K562 (cell line): ENCODE measurements at regions not wholly inside any gene's neighbourhood (a gene's known extent, or its start where the extent isn't known, plus 50 kb on each side); places are given as distances from the start of the nearest gene placed in this dataset.

ENCODE experiments used
- ATAC-seq: fragments of 200-7000 bp; cut with Tn5 transposase; 3 replicates; pipeline ENCODE4 v1.9.1; 2020; ENCODE audit warnings: moderate library complexity
- BruUV-seq: library from RNA; stranded (reverse); fragments of 400-500 nt; replicated peaks from 2 replicates; lab custom pipeline; 2021; lab: Mats Ljungman, UMichigan
- CTCF ChIA-PET: fragments of 300-600 bp; formaldehyde crosslinking; extraction: SDS; loops from one replicate; lab custom pipeline; 2021; ENCODE audit warnings: low intra/inter-chr PET ratio; lab: Yijun Ruan, JAX
- POLR2A ChIA-PET: fragments of 300-600, 350-650 bp; sonication (Branson Sonifier 250); formaldehyde crosslinking; extraction: SDS; loops from one replicate; lab custom pipeline; 2021; ENCODE audit warnings: antibody characterized with exemption, inconsistent platforms; lab: Yijun Ruan, JAX
- DNase-seq, 4 experiments: peaks; one replicate each; pipeline versions ENCODE4 v3.0.0 to v3.0.0-alpha.2; 2011 to 2018; ENCODE audit warnings: low spot score in 3 of 4, mixed read lengths in 3 of 4; ENCODE audit errors: extremely low read depth in 1 of 4
- FAIRE-seq: peaks from 2 replicates; lab custom pipeline; 2011; peaks lifted over from hg19 to GRCh38; lab: Jason Lieb, UNC
- H2AFZ ChIP-seq: 2 replicates; pipeline ENCODE4 v1.6.0; 2011; ENCODE audit warnings: low read depth, low read length, control low read depth, inconsistent platforms
- H3K27ac ChIP-seq: fragments of 200-600 bp; 3 replicates; pipeline ENCODE4 v1.8.0; 2011; ENCODE audit warnings: low read depth, mild to moderate bottlenecking, control low read depth, inconsistent platforms, low read length, moderate library complexity, mixed read lengths; ENCODE audit errors: extremely low read depth
- H3K27me3 ChIP-seq, 2 experiments: fragments of 300-600 bp in 1 of 2; 2 replicates in 1 of 2; 3 replicates in 1 of 2; pipeline versions ENCODE4 v1.6.0 to v1.8.0; 2011; ENCODE audit warnings: inconsistent platforms in 2 of 2, low read length in 2 of 2, mild to moderate bottlenecking in 1 of 2, mixed read lengths in 1 of 2, moderate library complexity in 1 of 2; ENCODE audit not compliant: control insufficient read depth in 2 of 2, insufficient read depth in 2 of 2
- H3K36me3 ChIP-seq: fragments of 300-600 bp; 3 replicates; pipeline ENCODE4 v1.8.0; 2011; ENCODE audit warnings: mild to moderate bottlenecking, low read length, inconsistent platforms; ENCODE audit not compliant: control insufficient read depth, insufficient read depth
- H3K4me1 ChIP-seq, 2 experiments: fragments of 200-600 bp in 1 of 2; replicated peaks in 1 of 2; 2 replicates in 1 of 2; 3 replicates in 1 of 2; pipeline versions ENCODE4 v1.5.1 to v1.8.0; 2011; ENCODE audit warnings: inconsistent platforms in 2 of 2, low read length in 2 of 2, mild to moderate bottlenecking in 1 of 2, mixed read lengths in 1 of 2, moderate library complexity in 1 of 2; ENCODE audit not compliant: control insufficient read depth in 2 of 2, insufficient read depth in 2 of 2
- H3K4me2 ChIP-seq: 2 replicates; pipeline ENCODE4 v1.6.1; 2011; ENCODE audit warnings: low read length, control low read depth, inconsistent platforms, mixed read lengths; ENCODE audit not compliant: insufficient read depth
- H3K4me3 ChIP-seq: fragments of 200-600 bp; sonication (generic), shearing (Covaris generic); 2 replicates; pipeline ENCODE4 v1.5.1; 2016; ENCODE audit warnings: control low read depth, inconsistent platforms
- H3K79me2 ChIP-seq: fragments of 200-600 bp; 3 replicates; pipeline ENCODE4 v1.8.0; 2011; ENCODE audit warnings: low read length, inconsistent platforms; ENCODE audit not compliant: control insufficient read depth, insufficient read depth
- H3K9ac ChIP-seq, 2 experiments: 2 replicates each; pipeline versions ENCODE4 v1.6.0 to v1.6.1; 2011; ENCODE audit warnings: low read depth in 2 of 2, low read length in 2 of 2, control low read depth in 1 of 2, inconsistent platforms in 1 of 2, mild to moderate bottlenecking in 1 of 2, mixed read lengths in 1 of 2; ENCODE audit not compliant: insufficient read depth in 1 of 2
- H3K9me1 ChIP-seq: one replicate; pipeline ENCODE4 v1.6.0; 2011; ENCODE audit warnings: inconsistent platforms, mild to moderate bottlenecking, low read length, moderate library complexity; ENCODE audit not compliant: control insufficient read depth, insufficient read depth
- H3K9me3 ChIP-seq: replicated peaks from 2 replicates; pipeline ENCODE4 v1.5.1; 2011; ENCODE audit warnings: low read depth, low read length, inconsistent platforms; ENCODE audit not compliant: control insufficient read depth, insufficient read depth
- H4K20me1 ChIP-seq: replicated peaks from 2 replicates; pipeline ENCODE4 v1.6.1; 2011; ENCODE audit warnings: low read length, inconsistent platforms, mixed read lengths; ENCODE audit not compliant: control insufficient read depth, insufficient read depth
- BRF1 ChIP-seq: IDR thresholded peaks from 3 replicates; pipeline ENCODE4 v1.6.1; 2011; ENCODE audit warnings: borderline replicate concordance, mild to moderate bottlenecking; ENCODE audit not compliant: insufficient read length; ENCODE audit errors: extremely low read depth
- CC2D1A ChIP-seq: fragments of 450-650 bp; IDR thresholded peaks from 2 replicates; pipeline ENCODE4 v1.6.1; 2017; ENCODE audit warnings: mild to moderate bottlenecking
- CCNT2 ChIP-seq: IDR thresholded peaks from 2 replicates; pipeline ENCODE4 v1.6.1; 2011; ENCODE audit warnings: borderline replicate concordance, low read depth, mild to moderate bottlenecking, moderate library complexity, mixed read lengths, low read length; ENCODE audit not compliant: insufficient read length; ENCODE audit errors: extremely low read depth
- CGGBP1 ChIP-seq: fragments of 250-450 bp; sonication (Bioruptor Pico); IDR thresholded peaks from 2 replicates; pipeline ENCODE4 v1.9.0; 2021; ENCODE audit warnings: mild to moderate bottlenecking
- GTF2A2 ChIP-seq: IDR thresholded peaks from 2 replicates; pipeline ENCODE4 v1.6.1; 2016; ENCODE audit warnings: mild to moderate bottlenecking, missing genetic modification characterization, missing compliant biosample characterization
- KLF1 ChIP-seq: fragments of 450-650 bp; IDR thresholded peaks from 2 replicates; pipeline ENCODE4 v1.6.1; 2016; ENCODE audit warnings: missing genetic modification characterization, missing compliant biosample characterization
- LARP7 ChIP-seq: fragments of 450-650 bp; IDR thresholded peaks from 2 replicates; pipeline ENCODE4 v1.6.1; 2016
- MIER1 ChIP-seq: fragments of 450-650 bp; IDR thresholded peaks from 2 replicates; pipeline ENCODE4 v1.6.1; 2016; ENCODE audit warnings: antibody characterized with exemption, mild to moderate bottlenecking, low read depth
- MTF1 ChIP-seq: fragments of 250-450 bp; sonication (Bioruptor Pico); IDR thresholded peaks from 2 replicates; pipeline ENCODE4 v1.9.0; 2021; ENCODE audit warnings: moderate library complexity, mild to moderate bottlenecking, inconsistent platforms, borderline replicate concordance
- PHB ChIP-seq: fragments of 250-450 bp; sonication (Bioruptor Pico); IDR thresholded peaks from 2 replicates; pipeline ENCODE4 v1.5.0; 2021
- POLR3A ChIP-seq: IDR thresholded peaks from 2 replicates; pipeline ENCODE4 v1.6.1; 2011; ENCODE audit warnings: borderline replicate concordance, mild to moderate bottlenecking, moderate library complexity; ENCODE audit not compliant: insufficient read length, insufficient read depth; ENCODE audit errors: extremely low read depth
- SMARCB1 ChIP-seq: IDR thresholded peaks from 2 replicates; pipeline ENCODE4 v1.6.1; 2011; ENCODE audit warnings: improper control_type of control experiment, low read depth; ENCODE audit not compliant: insufficient read length
- SNIP1 ChIP-seq: fragments of 450-650 bp; IDR thresholded peaks from 2 replicates; pipeline ENCODE4 v1.7.1; 2017; ENCODE audit warnings: low read depth, mild to moderate bottlenecking
- THRAP3 ChIP-seq: fragments of 450-650 bp; IDR thresholded peaks from 2 replicates; pipeline ENCODE4 v1.6.1; 2016; ENCODE audit warnings: mild to moderate bottlenecking, inconsistent platforms, borderline replicate concordance
- TRIM24 ChIP-seq, 2 experiments: fragments of 450-650 bp; IDR thresholded peaks; 2 replicates each; pipeline ENCODE4 v1.6.1; 2016
- VEZF1 ChIP-seq: fragments of 200-800 bp; sonication (Bioruptor generic); IDR thresholded peaks from 2 replicates; pipeline ENCODE4 v1.6.1; 2017; ENCODE audit warnings: missing genetic modification characterization, missing compliant biosample characterization
- ZBTB2 ChIP-seq: fragments of 450-650 bp; IDR thresholded peaks from 2 replicates; pipeline ENCODE4 v1.6.1; 2016; ENCODE audit warnings: antibody characterized with exemption
- ZNF197 ChIP-seq: fragments of 200-800 bp; sonication (Bioruptor generic); IDR thresholded peaks from 2 replicates; pipeline ENCODE4 v1.6.1; 2016; ENCODE audit warnings: low read depth, missing genetic modification characterization, missing compliant biosample characterization
- ZNF780A ChIP-seq: fragments of 250-450 bp; sonication (Bioruptor Pico); IDR thresholded peaks from 2 replicates; pipeline ENCODE4 v1.5.0; 2021; ENCODE audit warnings: mild to moderate bottlenecking
- ZNF830 ChIP-seq: fragments of 250-450 bp; sonication (Bioruptor Pico); IDR thresholded peaks from 2 replicates; pipeline ENCODE4 v1.5.0; 2021; ENCODE audit warnings: mild to moderate bottlenecking
- WGBS: fragments of 100-300 bp; shearing (Covaris generic); methylation state at CpG from one replicate; pipeline ENCODE4 v1.1.6; 2016; ENCODE audit warnings: low coverage, mixed read lengths; ENCODE audit not compliant: insufficient coverage; ENCODE audit errors: missing lambda C conversion rate; 5-methylcytosine and 5-hydroxymethylcytosine counted together
- in situ Hi-C: fragments of 300-500 bp; cut with MboI; formaldehyde crosslinking; loops from 4 replicates; pipeline ENCODE4 v1.15.0; 2018; ENCODE audit warnings: inconsistent platforms, mixed read lengths
- intact Hi-C: fragments of 100-400 bp; cut with micrococcal nuclease; formaldehyde crosslinking; loops from 2 replicates; pipeline ENCODE4 v1.14.2; 2022

GRCh38 chr13:34383728-34384127 is 558.3 kb upstream of the NBEA start:
- TF ChIP-seq MTF1 (no peak), ZNF780A (no peak), CCNT2 (no peak), VEZF1 (no peak), CGGBP1 (CRISPR knock-in tag) (no peak), BRF1 (no peak), SNIP1 (no peak), KLF1 (tag) (no peak), CC2D1A (no peak), MIER1 (no peak), PHB (CRISPR knock-in tag) (no peak), ZNF830 (CRISPR knock-in tag) (no peak), SMARCB1 (no peak), ZNF197 (CRISPR knock-in tag) (no peak), GTF2A2 (tag) (no peak), ZBTB2 (no peak), LARP7 (no peak), TRIM24 (IDR thresholded peaks at IDR 0.05) (no peak), THRAP3 (no peak), POLR3A (no peak)
- Histone ChIP-seq H2AFZ (no peak overlapping the region), H3K36me3 (no peaks in the 10 kb centered on the region), H3K9ac (no peak overlapping the region), H3K4me3 (no peak overlapping the region), H3K4me2 (no peak overlapping the region), H3K9me3 (no peaks in the 10 kb centered on the region), H4K20me1 (no peaks in the 10 kb centered on the region), H3K27me3 (no peaks in the 10 kb centered on the region), H3K9me1 (no peaks in the 10 kb centered on the region), H3K79me2 (no peaks in the 10 kb centered on the region), H3K4me1 (no peaks in the 10 kb centered on the region), H3K27ac (no peak overlapping the region)
- ATAC-seq (no peak), FAIRE-seq (no peak), DNase-seq (no peak)
- ChIA-PET POLR2A (no interaction called here), CTCF (no interaction called here)
- in situ Hi-C loops (no loop called here), intact Hi-C loops (no loop called here)
- 0% methylated on average over 2 of the region's 3 CpGs for WGBS
- BruUV-seq: no TSS peak
